ENCODE measurements at regions not wholly inside any gene's neighbourhood (a gene's known extent, or its start where the extent isn't known, plus 50 kb on each side); places are given as distances from the start of the nearest gene placed in this dataset.

DNA sequence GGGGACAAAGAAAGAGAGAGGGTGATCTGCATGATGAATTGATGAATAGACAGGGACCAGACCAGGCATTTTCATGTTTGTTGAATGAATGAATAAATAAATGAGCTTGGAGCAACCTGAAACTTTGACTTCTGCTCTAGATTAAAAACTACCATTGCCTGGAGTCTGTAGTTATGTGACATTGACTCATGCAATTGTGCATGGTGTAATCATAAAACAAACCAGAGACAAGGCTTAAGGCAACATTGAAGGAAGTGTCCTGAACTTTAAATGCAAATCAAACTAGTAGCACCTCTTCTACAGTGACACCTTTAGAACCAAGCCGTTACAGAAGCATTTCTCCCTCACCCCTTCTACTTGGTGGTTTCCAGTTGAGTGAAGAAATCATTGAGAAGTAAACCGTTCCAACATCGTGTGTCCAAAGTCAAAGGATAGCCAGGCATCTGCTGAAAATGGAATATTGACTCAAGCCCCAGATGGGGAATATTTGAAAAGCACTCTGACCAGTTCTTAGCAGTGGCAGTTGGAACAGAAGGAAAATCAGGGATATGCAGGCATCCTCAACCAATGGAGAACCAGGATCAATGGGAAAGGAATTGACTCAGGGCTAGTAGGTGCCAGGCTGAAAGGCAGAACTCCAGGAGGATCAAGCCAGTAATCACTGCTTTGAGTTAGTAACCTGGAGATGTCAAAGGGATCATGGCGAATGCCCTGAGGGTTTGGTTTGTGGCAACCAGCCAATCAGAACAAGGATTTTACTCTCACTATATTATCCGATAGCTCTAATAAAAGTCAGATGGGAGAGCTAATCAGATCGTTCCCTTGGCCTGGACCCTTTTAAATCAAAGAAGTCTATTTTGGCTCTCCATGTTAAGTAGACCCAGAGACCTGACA is 171.2 kb upstream of the TSHZ2 start:
- ChIA-PET CTCF (no interaction called here), POLR2A (no interaction called here)
- BruUV-seq (replicated peaks), result no TSS peak
- Histone ChIP-seq H3K9me3 (ENCODE audit: control insufficient read depth, insufficient read depth, low read depth, low read length) (no peaks in the 10 kb centered on the region), H3K27ac (ENCODE audit: low read length) (no peak overlapping the region), H3K36me3 (ENCODE audit: control insufficient read depth, insufficient read depth, low read length) (no peaks in the 10 kb centered on the region; the same call in 1 of the 2 replicates), H3K4me1 (ENCODE audit: control insufficient read depth, insufficient read depth, low read length) (no peaks in the 10 kb centered on the region), H3K27me3 (ENCODE audit: control insufficient read depth, insufficient read depth, low read length) (no peaks in the 10 kb centered on the region), H3K4me3 (ENCODE audit: low read depth in 2 of 2, low read length in 2 of 2) (no peak overlapping the region)
- intact Hi-C loops (cut with micrococcal nuclease; ENCODE audit: unreplicated experiment), result no loop called here
- TF ChIP-seq POLR2AphosphoS5 (IDR thresholded peaks at IDR 0.05; ENCODE audit: low read depth, low read length) (no peak), TCF7L2 (IDR thresholded peaks at IDR 0.05; ENCODE audit: low read depth, low read length) (no peak)
- no peak for DNase-seq (ENCODE audit: low read depth, low spot score)
- in situ Hi-C loops (cut with HindIII; ENCODE audit: low pct_unique_long_range_greater_than_20kb, low sequenced_read_pairs), result no loop called here
- no peak for ATAC-seq

DNA sequence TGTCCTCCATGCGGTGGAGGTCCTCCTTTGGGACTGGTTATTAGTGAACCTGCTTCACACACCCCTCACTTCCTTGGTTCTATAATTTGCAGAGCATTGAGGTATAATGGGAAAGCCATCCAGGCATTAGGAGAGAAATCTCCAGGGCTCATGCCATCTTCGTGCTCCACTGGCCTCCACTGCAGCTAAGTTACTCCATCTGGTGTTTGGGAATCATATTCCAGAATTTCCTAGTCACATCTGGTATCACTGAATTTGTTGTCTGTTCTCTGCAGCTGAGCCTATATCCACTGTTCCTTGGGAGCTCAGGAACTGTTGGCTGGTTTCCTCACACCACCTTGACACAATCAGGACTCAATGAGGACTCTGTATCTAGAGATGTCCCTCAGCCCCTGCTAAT is 173.0 kb upstream of the TSHZ2 start:
- TF ChIP-seq TCF7L2 (IDR thresholded peaks at IDR 0.05; ENCODE audit: low read depth, low read length) (no peak), SIN3A (IDR thresholded peaks at IDR 0.05; ENCODE audit: borderline replicate concordance, insufficient read depth, low read depth, low read length) (no peak), POLR2AphosphoS5 (IDR thresholded peaks at IDR 0.05; ENCODE audit: low read depth, low read length) (no peak)
- TF ChIP-seq, protein P1, sequence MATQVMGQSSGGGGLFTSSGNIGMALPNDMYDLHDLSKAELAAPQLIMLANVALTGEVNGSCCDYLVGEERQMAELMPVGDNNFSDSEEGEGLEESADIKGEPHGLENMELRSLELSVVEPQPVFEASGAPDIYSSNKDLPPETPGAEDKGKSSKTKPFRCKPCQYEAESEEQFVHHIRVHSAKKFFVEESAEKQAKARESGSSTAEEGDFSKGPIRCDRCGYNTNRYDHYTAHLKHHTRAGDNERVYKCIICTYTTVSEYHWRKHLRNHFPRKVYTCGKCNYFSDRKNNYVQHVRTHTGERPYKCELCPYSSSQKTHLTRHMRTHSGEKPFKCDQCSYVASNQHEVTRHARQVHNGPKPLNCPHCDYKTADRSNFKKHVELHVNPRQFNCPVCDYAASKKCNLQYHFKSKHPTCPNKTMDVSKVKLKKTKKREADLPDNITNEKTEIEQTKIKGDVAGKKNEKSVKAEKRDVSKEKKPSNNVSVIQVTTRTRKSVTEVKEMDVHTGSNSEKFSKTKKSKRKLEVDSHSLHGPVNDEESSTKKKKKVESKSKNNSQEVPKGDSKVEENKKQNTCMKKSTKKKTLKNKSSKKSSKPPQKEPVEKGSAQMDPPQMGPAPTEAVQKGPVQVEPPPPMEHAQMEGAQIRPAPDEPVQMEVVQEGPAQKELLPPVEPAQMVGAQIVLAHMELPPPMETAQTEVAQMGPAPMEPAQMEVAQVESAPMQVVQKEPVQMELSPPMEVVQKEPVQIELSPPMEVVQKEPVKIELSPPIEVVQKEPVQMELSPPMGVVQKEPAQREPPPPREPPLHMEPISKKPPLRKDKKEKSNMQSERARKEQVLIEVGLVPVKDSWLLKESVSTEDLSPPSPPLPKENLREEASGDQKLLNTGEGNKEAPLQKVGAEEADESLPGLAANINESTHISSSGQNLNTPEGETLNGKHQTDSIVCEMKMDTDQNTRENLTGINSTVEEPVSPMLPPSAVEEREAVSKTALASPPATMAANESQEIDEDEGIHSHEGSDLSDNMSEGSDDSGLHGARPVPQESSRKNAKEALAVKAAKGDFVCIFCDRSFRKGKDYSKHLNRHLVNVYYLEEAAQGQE (IDR thresholded peaks at IDR 0.05; ENCODE audit: insufficient read depth in 1 of 2, low read depth in 2 of 2, low read length in 1 of 2), result no peak
- TF ChIP-seq, protein P2, sequence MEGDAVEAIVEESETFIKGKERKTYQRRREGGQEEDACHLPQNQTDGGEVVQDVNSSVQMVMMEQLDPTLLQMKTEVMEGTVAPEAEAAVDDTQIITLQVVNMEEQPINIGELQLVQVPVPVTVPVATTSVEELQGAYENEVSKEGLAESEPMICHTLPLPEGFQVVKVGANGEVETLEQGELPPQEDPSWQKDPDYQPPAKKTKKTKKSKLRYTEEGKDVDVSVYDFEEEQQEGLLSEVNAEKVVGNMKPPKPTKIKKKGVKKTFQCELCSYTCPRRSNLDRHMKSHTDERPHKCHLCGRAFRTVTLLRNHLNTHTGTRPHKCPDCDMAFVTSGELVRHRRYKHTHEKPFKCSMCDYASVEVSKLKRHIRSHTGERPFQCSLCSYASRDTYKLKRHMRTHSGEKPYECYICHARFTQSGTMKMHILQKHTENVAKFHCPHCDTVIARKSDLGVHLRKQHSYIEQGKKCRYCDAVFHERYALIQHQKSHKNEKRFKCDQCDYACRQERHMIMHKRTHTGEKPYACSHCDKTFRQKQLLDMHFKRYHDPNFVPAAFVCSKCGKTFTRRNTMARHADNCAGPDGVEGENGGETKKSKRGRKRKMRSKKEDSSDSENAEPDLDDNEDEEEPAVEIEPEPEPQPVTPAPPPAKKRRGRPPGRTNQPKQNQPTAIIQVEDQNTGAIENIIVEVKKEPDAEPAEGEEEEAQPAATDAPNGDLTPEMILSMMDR (IDR thresholded peaks at IDR 0.05), result no peak
- DNase-seq (ENCODE audit: low read depth, low spot score) (no peak), ATAC-seq (no peak)
- Histone ChIP-seq H3K9me3 (ENCODE audit: control insufficient read depth, insufficient read depth, low read depth, low read length) (no peaks in the 10 kb centered on the region; the same call in 1 of the 2 replicates), H3K4me1 (ENCODE audit: control insufficient read depth, insufficient read depth, low read length) (no peaks in the 10 kb centered on the region), H3K36me3 (ENCODE audit: control insufficient read depth, insufficient read depth, low read length) (no peaks in the 10 kb centered on the region), H3K27ac (ENCODE audit: low read length) (no peak overlapping the region), H3K4me3 (ENCODE audit: low read depth in 2 of 2, low read length in 2 of 2) (no peak overlapping the region), H3K27me3 (ENCODE audit: control insufficient read depth, insufficient read depth, low read length) (no peaks in the 10 kb centered on the region)
- in situ Hi-C loops (cut with HindIII; ENCODE audit: low pct_unique_long_range_greater_than_20kb, low sequenced_read_pairs), result no loop called here
- intact Hi-C loops (cut with micrococcal nuclease; ENCODE audit: unreplicated experiment), result no loop called here
- ChIA-PET CTCF (no interaction called here), POLR2A (no interaction called here)
- no TSS peak for BruUV-seq (replicated peaks)

- Histone ChIP-seq H3K9me3 (ENCODE audit: control insufficient read depth, insufficient read depth, low read depth, low read length) (no peaks in the 10 kb centered on the region; the same call in 1 of the 2 replicates), H3K4me1 (ENCODE audit: control insufficient read depth, insufficient read depth, low read length) (no peaks in the 10 kb centered on the region), H3K27me3 (ENCODE audit: control insufficient read depth, insufficient read depth, low read length) (no peaks in the 10 kb centered on the region), H3K27ac (ENCODE audit: low read length) (no peak overlapping the region), H3K36me3 (ENCODE audit: control insufficient read depth, insufficient read depth, low read length) (no peaks in the 10 kb centered on the region), H3K4me3 (ENCODE audit: low read depth in 2 of 2, low read length in 2 of 2) (no peak overlapping the region)
- ATAC-seq (no peak), DNase-seq (ENCODE audit: low read depth, low spot score) (no peak)
- no peak for TF ChIP-seq TCF7L2 (IDR thresholded peaks at IDR 0.05; ENCODE audit: low read depth, low read length)
- TF ChIP-seq, protein P1 (IDR thresholded peaks at IDR 0.05; ENCODE audit: insufficient read depth in 1 of 2, low read depth in 2 of 2, low read length in 1 of 2), result no peak
- TF ChIP-seq POLR2AphosphoS5 (IDR thresholded peaks at IDR 0.05; ENCODE audit: low read depth, low read length), result no peak
- TF ChIP-seq SIN3A (IDR thresholded peaks at IDR 0.05; ENCODE audit: borderline replicate concordance, insufficient read depth, low read depth, low read length), result no peak
- TF ChIP-seq, protein P2 (IDR thresholded peaks at IDR 0.05), result no peak
- CTCF ChIA-PET, result no interaction called here
- intact Hi-C loops (cut with micrococcal nuclease; ENCODE audit: unreplicated experiment) (no loop called here), in situ Hi-C loops (cut with HindIII; ENCODE audit: low pct_unique_long_range_greater_than_20kb, low sequenced_read_pairs) (no loop called here)
- POLR2A ChIA-PET, result no interaction called here
- BruUV-seq (replicated peaks), result no TSS peak
These were observed 174.0 kb upstream of the TSHZ2 start for GRCh38 chr20:52798124-52798523.
